ENCODE measurements at regions not wholly inside any gene's neighbourhood (a gene's known extent, or its start where the extent isn't known, plus 50 kb on each side); places are given as distances from the start of the nearest gene placed in this dataset.

GRCh38 chr7:17474724-17475344 lies 176.4 kb downstream of the AHR start:
- no peak for ATAC-seq
- Mint-ChIP-seq H3K27ac (no peak overlapping the region), H3K36me3 (no peaks in the 10 kb centered on the region), H3K27me3 (peaks cover 4% of the 10 kb centered on the region), H3K4me3 (no peak overlapping the region), H3K9me3 (ENCODE audit: low read depth) (no peaks in the 10 kb centered on the region), H3K4me1 (no peaks in the 10 kb centered on the region)
- no peak for DNase-seq
- CTCF ChIA-PET, result interaction anchor here (1.1 kb wide), 1 partner anchor 23 kb away, joined by 3 read pairs; no protein-coding TSS in a partner anchor

- H3K27ac Mint-ChIP-seq, result no peak overlapping the region
- H3K4me1 Mint-ChIP-seq, result no peaks in the 10 kb centered on the region
- CTCF ChIA-PET, result no interaction called here
- no peak for ATAC-seq
- no peak overlapping the region for H3K4me3 Mint-ChIP-seq
- no peak for DNase-seq
- peaks cover 4% of the 10 kb centered on the region for H3K27me3 Mint-ChIP-seq
- H3K36me3 Mint-ChIP-seq, result no peaks in the 10 kb centered on the region
- no peaks in the 10 kb centered on the region for H3K9me3 Mint-ChIP-seq (ENCODE audit: low read depth)
These were observed 178.7 kb downstream of the AHR start for GRCh38 chr7:17477182-17477581.

DNA sequence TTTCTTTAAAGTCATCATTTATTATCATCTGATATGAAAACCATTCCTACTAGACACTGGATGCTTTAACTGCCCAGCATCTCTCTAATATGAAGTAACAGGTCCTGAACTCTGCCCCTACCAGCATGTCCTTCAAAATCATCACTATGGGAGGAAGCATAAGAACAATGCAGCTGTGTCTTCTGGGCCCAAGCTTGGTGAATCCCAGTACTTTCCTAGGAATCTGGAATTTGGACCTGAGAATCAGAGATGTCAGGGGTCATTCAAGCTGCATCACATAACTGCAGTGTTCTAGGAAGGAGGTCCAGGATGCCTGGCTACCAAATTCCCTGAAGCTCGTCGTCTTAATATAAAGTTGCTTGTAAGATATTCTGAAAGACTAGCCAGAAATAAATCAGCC lies 182.7 kb downstream of the AHR start:
- Mint-ChIP-seq H3K27ac (no peak overlapping the region), H3K4me1 (no peaks in the 10 kb centered on the region), H3K4me3 (no peak overlapping the region), H3K9me3 (ENCODE audit: low read depth) (no peaks in the 10 kb centered on the region), H3K27me3 (peaks cover 4% of the 10 kb centered on the region), H3K36me3 (no peaks in the 10 kb centered on the region)
- DNase-seq (no peak), ATAC-seq (no peak)
- CTCF ChIA-PET, result interaction anchor here (1.3 kb wide), 1 partner anchor 16 kb away, joined by 3 read pairs; no protein-coding TSS in a partner anchor

DNA sequence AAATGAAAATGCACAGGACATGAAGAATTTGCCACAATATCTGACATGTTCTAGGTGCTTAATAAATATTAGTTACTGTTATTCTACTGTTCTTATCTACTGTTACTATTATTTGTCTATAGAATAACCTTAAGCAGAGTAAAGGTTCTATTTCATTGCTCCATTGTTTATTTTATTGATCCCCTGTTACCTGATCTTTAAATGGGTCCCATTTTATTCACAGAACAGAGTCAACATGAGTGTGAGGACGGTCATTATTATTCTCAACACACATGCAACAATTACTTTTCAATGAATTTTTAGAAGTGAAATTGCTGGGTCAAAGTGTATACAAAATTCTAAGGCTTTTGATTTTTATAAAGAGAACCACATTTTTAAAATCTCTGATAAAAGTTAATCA lies 186.9 kb downstream of the AHR start:
- no peaks in the 10 kb centered on the region for H3K9me3 Mint-ChIP-seq (ENCODE audit: low read depth)
- no peaks in the 10 kb centered on the region for H3K36me3 Mint-ChIP-seq
- no peak overlapping the region for H3K27ac Mint-ChIP-seq
- CTCF ChIA-PET, result no interaction called here
- no peaks in the 10 kb centered on the region for H3K27me3 Mint-ChIP-seq
- ATAC-seq (no peak), DNase-seq (no peak)
- H3K4me1 Mint-ChIP-seq, result no peaks in the 10 kb centered on the region
- no peak overlapping the region for H3K4me3 Mint-ChIP-seq

DNA sequence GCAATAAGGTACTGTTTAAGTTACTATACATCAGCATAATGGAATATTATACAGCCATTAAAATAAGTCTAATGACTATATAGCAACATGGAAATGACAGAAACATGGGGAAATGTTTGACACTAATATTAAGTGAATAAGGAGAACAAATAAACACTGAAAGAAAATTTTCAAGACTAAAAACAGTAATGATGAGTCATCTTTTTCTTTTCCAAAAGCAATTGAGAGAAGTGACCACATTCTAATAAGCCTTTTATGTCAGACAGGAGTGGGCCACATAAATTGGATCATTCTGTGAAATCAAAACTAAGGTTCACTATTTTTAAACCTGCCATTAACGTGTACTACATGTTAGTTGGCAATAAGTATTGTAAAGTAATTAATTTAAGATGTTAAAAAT lies 187.5 kb downstream of the AHR start:
- no peak for ATAC-seq
- H3K4me1 Mint-ChIP-seq, result no peaks in the 10 kb centered on the region

GRCh38 chr7:17486835-17487234 lies 188.4 kb downstream of the AHR start:
- CTCF ChIA-PET, result no interaction called here
- ATAC-seq (no peak), DNase-seq (no peak)
- Mint-ChIP-seq H3K9me3 (ENCODE audit: low read depth) (no peaks in the 10 kb centered on the region), H3K4me1 (no peaks in the 10 kb centered on the region), H3K4me3 (no peak overlapping the region), H3K27ac (no peak overlapping the region), H3K36me3 (no peaks in the 10 kb centered on the region), H3K27me3 (no peaks in the 10 kb centered on the region)

More for the DNA sequence above, 187.5 kb downstream of the AHR start:
- no peak for DNase-seq
- Mint-ChIP-seq H3K27ac (no peak overlapping the region), H3K36me3 (no peaks in the 10 kb centered on the region), H3K27me3 (no peaks in the 10 kb centered on the region), H3K9me3 (ENCODE audit: low read depth) (no peaks in the 10 kb centered on the region), H3K4me3 (no peak overlapping the region)
- CTCF ChIA-PET, result no interaction called here

- Mint-ChIP-seq H3K27ac (no peak overlapping the region), H3K27me3 (no peaks in the 10 kb centered on the region), H3K9me3 (ENCODE audit: low read depth) (no peaks in the 10 kb centered on the region), H3K4me3 (no peak overlapping the region), H3K36me3 (no peaks in the 10 kb centered on the region), H3K4me1 (peaks cover 4% of the 10 kb centered on the region)
- DNase-seq (no peak), ATAC-seq (no peak)
- CTCF ChIA-PET, result no interaction called here
These were observed 188.9 kb downstream of the AHR start for GRCh38 chr7:17487343-17487742.

DNA sequence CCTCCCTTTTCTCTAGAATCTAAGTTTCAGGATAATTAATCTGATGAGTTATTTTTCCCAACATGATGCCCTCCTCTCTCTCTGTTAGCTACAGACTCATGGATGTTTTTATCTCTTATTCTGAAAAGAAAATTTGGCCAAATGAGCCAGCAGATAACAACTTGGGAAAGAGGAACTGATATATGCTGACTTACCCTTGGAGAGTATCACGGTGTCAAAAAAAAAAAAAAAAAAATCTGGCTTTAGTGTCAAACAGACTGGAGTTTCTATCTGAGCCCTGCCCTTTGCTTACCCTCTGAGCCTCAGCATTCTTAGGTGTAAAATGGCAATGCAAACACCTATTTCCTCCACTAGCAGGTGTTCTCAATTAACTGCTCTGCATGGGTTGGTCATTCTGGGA lies 190.4 kb downstream of the AHR start:
- Mint-ChIP-seq H3K27me3 (no peaks in the 10 kb centered on the region), H3K36me3 (no peaks in the 10 kb centered on the region), H3K27ac (no peak overlapping the region), H3K4me3 (no peak overlapping the region), H3K9me3 (ENCODE audit: low read depth) (no peaks in the 10 kb centered on the region), H3K4me1 (peaks cover 4% of the 10 kb centered on the region)
- DNase-seq, result no peak
- no peak for ATAC-seq
- CTCF ChIA-PET, result no interaction called here

- peaks cover 4% of the 10 kb centered on the region for H3K4me1 Mint-ChIP-seq
- DNase-seq (no peak), ATAC-seq (no peak)
- H3K4me3 Mint-ChIP-seq, result no peak overlapping the region
- no peaks in the 10 kb centered on the region for H3K9me3 Mint-ChIP-seq (ENCODE audit: low read depth)
- CTCF ChIA-PET, result no interaction called here
- H3K27me3 Mint-ChIP-seq, result no peaks in the 10 kb centered on the region
- no peak overlapping the region for H3K27ac Mint-ChIP-seq
- H3K36me3 Mint-ChIP-seq, result no peaks in the 10 kb centered on the region
These were observed 191.5 kb downstream of the AHR start for GRCh38 chr7:17489961-17490360.

DNA sequence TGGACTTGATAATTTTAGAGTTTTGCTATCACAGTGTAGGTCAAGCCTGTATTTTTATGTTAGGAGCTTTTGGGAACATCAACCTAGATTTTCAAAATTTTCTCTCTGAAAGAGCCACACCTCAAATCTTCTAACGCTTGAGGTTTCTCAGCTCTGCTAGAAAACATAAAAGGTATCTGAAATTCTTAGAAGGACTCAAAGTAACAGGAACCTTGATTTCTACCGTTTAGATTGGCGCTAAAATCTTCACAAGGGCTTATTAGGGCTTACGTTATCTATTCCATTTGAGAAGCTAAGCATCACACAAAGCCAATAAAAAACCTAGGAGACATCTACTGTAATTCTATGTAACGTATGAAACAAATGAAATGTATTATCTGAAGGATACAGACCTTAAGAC lies 192.4 kb downstream of the AHR start:
- ATAC-seq (no peak), DNase-seq (no peak)
- H3K4me1 Mint-ChIP-seq, result peaks cover 4% of the 10 kb centered on the region
- CTCF ChIA-PET, result interaction anchor here (0.6 to 0.9 kb wide), 2 partner anchors 192 to 492 kb away, joined by 3 read pairs; no protein-coding TSS in a partner anchor
- no peak overlapping the region for H3K27ac Mint-ChIP-seq
- H3K4me3 Mint-ChIP-seq, result no peak overlapping the region
- no peaks in the 10 kb centered on the region for H3K36me3 Mint-ChIP-seq
- no peaks in the 10 kb centered on the region for H3K9me3 Mint-ChIP-seq (ENCODE audit: low read depth)
- no peaks in the 10 kb centered on the region for H3K27me3 Mint-ChIP-seq

GRCh38 chr7:17492437-17492836 lies 194.0 kb downstream of the AHR start:
- no peaks in the 10 kb centered on the region for H3K27me3 Mint-ChIP-seq
- no peak overlapping the region for H3K4me3 Mint-ChIP-seq
- H3K36me3 Mint-ChIP-seq, result no peaks in the 10 kb centered on the region
- no peaks in the 10 kb centered on the region for H3K9me3 Mint-ChIP-seq (ENCODE audit: low read depth)
- ATAC-seq, result no peak
- peaks cover 4% of the 10 kb centered on the region for H3K4me1 Mint-ChIP-seq
- H3K27ac Mint-ChIP-seq, result no peak overlapping the region
- CTCF ChIA-PET, result interaction anchor here (1.2 kb wide), 1 partner anchor 190 kb away, joined by 3 read pairs; no protein-coding TSS in a partner anchor
- DNase-seq, result no peak

DNA sequence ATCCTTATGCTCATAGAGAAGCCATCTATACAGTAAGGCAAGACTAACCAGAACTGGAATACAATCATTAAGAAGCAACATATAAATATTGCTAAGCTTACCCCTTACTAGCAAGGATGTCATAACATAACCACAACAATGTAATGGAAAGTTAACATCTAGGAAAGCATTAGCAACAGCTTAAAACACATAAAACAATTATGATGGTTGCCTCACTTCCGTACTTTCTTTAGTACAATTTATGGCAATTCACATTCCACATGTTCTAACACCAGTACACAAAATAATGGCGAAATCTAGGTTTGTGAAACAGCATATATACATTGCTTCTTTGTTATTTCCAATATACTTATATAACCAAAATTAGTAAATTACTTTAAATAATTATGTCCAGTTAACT lies 195.0 kb downstream of the AHR start:
- no peaks in the 10 kb centered on the region for H3K27me3 Mint-ChIP-seq
- H3K9me3 Mint-ChIP-seq (ENCODE audit: low read depth), result no peaks in the 10 kb centered on the region
- no peak for DNase-seq
- H3K27ac Mint-ChIP-seq, result no peak overlapping the region
- H3K36me3 Mint-ChIP-seq, result no peaks in the 10 kb centered on the region
- CTCF ChIA-PET, result no interaction called here
- ATAC-seq, result no peak
- H3K4me1 Mint-ChIP-seq, result peaks cover 4% of the 10 kb centered on the region
- H3K4me3 Mint-ChIP-seq, result no peak overlapping the region

DNA sequence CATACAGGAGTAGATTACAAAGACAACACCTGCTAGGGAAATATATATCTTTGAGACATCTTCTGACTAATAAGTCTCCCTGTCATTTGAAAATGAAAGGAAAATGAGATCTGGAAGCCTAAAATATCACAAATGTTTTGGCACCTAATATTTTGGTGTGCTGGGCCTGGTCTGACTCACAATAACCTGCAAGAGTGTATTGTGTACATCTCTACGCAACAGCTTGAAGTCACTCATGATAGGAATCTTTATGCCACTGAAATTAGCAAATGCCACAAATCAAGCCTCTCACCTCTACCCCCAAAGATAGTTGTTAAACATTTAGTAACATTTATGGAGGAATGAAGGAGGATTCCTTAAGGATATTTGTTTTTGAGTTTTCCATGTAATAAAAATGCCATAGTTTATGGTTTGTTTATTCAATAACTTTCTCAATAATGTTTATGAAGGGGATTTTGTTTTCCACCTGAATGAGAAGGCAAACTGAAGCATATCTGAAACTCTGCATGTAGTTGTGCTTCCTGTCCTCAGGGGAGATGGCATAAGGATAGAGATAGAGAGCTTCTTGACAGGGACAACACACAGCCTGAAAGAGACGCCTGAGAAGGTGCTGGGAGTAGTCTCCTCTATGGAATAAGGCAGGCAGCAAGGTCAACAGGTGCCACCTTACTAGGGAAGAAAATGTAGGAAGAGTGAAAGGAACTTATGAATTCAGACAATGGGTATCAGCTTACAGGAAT lies 197.4 kb downstream of the AHR start:
- Mint-ChIP-seq H3K27me3 (peaks cover 4% of the 10 kb centered on the region), H3K4me1 (peaks cover 4% of the 10 kb centered on the region), H3K27ac (no peak overlapping the region), H3K4me3 (no peak overlapping the region), H3K9me3 (ENCODE audit: low read depth) (no peaks in the 10 kb centered on the region), H3K36me3 (no peaks in the 10 kb centered on the region)
- ATAC-seq (no peak), DNase-seq (no peak)
- CTCF ChIA-PET, result no interaction called here

GRCh38 chr7:17497136-17497535 lies 198.7 kb downstream of the AHR start:
- peaks cover 2% of the 10 kb centered on the region for H3K4me1 Mint-ChIP-seq
- H3K4me3 Mint-ChIP-seq, result no peak overlapping the region
- ATAC-seq (no peak), DNase-seq (no peak)
- no peaks in the 10 kb centered on the region for H3K9me3 Mint-ChIP-seq (ENCODE audit: low read depth)
- CTCF ChIA-PET, result no interaction called here
- H3K36me3 Mint-ChIP-seq, result no peaks in the 10 kb centered on the region
- H3K27me3 Mint-ChIP-seq, result peaks cover 4% of the 10 kb centered on the region
- H3K27ac Mint-ChIP-seq, result no peak overlapping the region
